ENCODE measurements at regions not wholly inside any gene's neighbourhood (a gene's known extent, or its start where the extent isn't known, plus 50 kb on each side); places are given as distances from the start of the nearest gene placed in this dataset.

- intact Hi-C loops (cut with micrococcal nuclease; ENCODE audit: unreplicated experiment) (no loop called here), in situ Hi-C loops (cut with MboI) (no loop called here)
- Histone ChIP-seq H3K27me3 (replicated peaks in 1 of 2; ENCODE audit: control insufficient read depth in 2 of 2, insufficient read depth in 2 of 2, low read length in 1 of 2) (no peaks in the 10 kb centered on the region), H3K27ac (ENCODE audit: control insufficient read depth, insufficient read depth) (no peak overlapping the region), H3K9ac (ENCODE audit: control insufficient read depth, insufficient read depth, low read length) (no peak overlapping the region), H2AFZ (ENCODE audit: control insufficient read depth, low read depth, low read length) (no peak overlapping the region), H3K4me3 (no peak overlapping the region), H4K20me1 (ENCODE audit: control insufficient read depth, insufficient read depth) (no peaks in the 10 kb centered on the region), H3K79me2 (ENCODE audit: control insufficient read depth, insufficient read depth, low read length) (no peaks in the 10 kb centered on the region), H3K4me1 (ENCODE audit: control insufficient read depth, insufficient read depth, low read length) (no peaks in the 10 kb centered on the region), H3K36me3 (ENCODE audit: control insufficient read depth in 2 of 2, insufficient read depth in 2 of 2, low read length in 1 of 2) (no peaks in the 10 kb centered on the region; a peak in 1 of 4 replicates), H3K9me3 (replicated peaks; ENCODE audit: control insufficient read depth, insufficient read depth, low read length) (no peaks in the 10 kb centered on the region; the same call in 2 of the 3 replicates), H3K4me2 (ENCODE audit: control insufficient read depth, insufficient read depth) (no peak overlapping the region)
- ChIA-PET SMC1A (ENCODE audit: uncharacterized antibody, unreplicated experiment) (no interaction called here), CTCF (no interaction called here), RAD21 (ENCODE audit: unreplicated experiment) (no interaction called here), POLR2A (no interaction called here)
- TF ChIP-seq YBX1 (IDR thresholded peaks at IDR 0.05) (no peak), HDAC2 (IDR thresholded peaks at IDR 0.05) (no peak), NR2F1 (conservative IDR thresholded peaks at IDR 0.05) (no peak), ZNF207 (IDR thresholded peaks at IDR 0.05; ENCODE audit: borderline replicate concordance) (no peak), NFXL1 (IDR thresholded peaks at IDR 0.05; ENCODE audit: borderline replicate concordance) (no peak), SIX5 (IDR thresholded peaks at IDR 0.05; ENCODE audit: low read depth, low read length, severe bottlenecking) (no peak), ZSCAN29 (IDR thresholded peaks at IDR 0.05) (no peak), DPF2 (IDR thresholded peaks at IDR 0.05) (no peak), IRF4 (IDR thresholded peaks at IDR 0.05; ENCODE audit: low read depth, low read length) (no peak), PKNOX1 (IDR thresholded peaks at IDR 0.05) (no peak), SUZ12 (IDR thresholded peaks at IDR 0.05; ENCODE audit: unreplicated experiment) (no peak), FOXM1 (IDR thresholded peaks at IDR 0.05; ENCODE audit: low read depth, low read length) (no peak), CEBPZ (IDR thresholded peaks at IDR 0.05; ENCODE audit: low read depth, low read length) (no peak), LARP7 (IDR thresholded peaks at IDR 0.05) (no peak)
- TF ChIP-seq, protein P1, sequence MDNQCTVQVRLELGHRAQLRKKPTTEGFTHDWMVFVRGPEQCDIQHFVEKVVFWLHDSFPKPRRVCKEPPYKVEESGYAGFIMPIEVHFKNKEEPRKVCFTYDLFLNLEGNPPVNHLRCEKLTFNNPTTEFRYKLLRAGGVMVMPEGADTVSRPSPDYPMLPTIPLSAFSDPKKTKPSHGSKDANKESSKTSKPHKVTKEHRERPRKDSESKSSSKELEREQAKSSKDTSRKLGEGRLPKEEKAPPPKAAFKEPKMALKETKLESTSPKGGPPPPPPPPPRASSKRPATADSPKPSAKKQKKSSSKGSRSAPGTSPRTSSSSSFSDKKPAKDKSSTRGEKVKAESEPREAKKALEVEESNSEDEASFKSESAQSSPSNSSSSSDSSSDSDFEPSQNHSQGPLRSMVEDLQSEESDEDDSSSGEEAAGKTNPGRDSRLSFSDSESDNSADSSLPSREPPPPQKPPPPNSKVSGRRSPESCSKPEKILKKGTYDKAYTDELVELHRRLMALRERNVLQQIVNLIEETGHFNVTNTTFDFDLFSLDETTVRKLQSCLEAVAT (IDR thresholded peaks at IDR 0.05) = no peak
- TF ChIP-seq, protein P2, sequence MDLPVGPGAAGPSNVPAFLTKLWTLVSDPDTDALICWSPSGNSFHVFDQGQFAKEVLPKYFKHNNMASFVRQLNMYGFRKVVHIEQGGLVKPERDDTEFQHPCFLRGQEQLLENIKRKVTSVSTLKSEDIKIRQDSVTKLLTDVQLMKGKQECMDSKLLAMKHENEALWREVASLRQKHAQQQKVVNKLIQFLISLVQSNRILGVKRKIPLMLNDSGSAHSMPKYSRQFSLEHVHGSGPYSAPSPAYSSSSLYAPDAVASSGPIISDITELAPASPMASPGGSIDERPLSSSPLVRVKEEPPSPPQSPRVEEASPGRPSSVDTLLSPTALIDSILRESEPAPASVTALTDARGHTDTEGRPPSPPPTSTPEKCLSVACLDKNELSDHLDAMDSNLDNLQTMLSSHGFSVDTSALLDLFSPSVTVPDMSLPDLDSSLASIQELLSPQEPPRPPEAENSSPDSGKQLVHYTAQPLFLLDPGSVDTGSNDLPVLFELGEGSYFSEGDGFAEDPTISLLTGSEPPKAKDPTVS (IDR thresholded peaks at IDR 0.05; ENCODE audit: low read depth, low read length) = no peak
- no TSS peak for BruUV-seq (replicated peaks)
- no peak for DNase-seq (ENCODE audit: low read depth, low spot score)
- ATAC-seq = no peak
- 2% methylated on average over 14 of the region's 14 CpGs for WGBS (ENCODE audit: insufficient coverage, insufficient replicate concordance, low lambda C conversion rate, missing lambda C conversion rate)
- no peak for FAIRE-seq
Measured at GRCh38 chr10:131729938-131730660, 170.7 kb upstream of the PPP2R2D start.
